ENCODE measurements at regions not wholly inside any gene's neighbourhood (a gene's known extent, or its start where the extent isn't known, plus 50 kb on each side); places are given as distances from the start of the nearest gene placed in this dataset.

- TF ChIP-seq CTCF (IDR thresholded peaks at IDR 0.05; ENCODE audit: poor library complexity) = no peak
- TF ChIP-seq EZH2 (IDR thresholded peaks at IDR 0.05; ENCODE audit: borderline replicate concordance) = no peak
- TF ChIP-seq EZH2phosphoT487 (IDR thresholded peaks at IDR 0.05; ENCODE audit: low read depth, severe bottlenecking, unreplicated experiment) = no peak
These were observed 127.8 kb upstream of the NETO1 start for GRCh38 chr18:72995558-72995957.

Data from hepatocyte (in vitro differentiated cells).